ENCODE measurements at regions not wholly inside any gene's neighbourhood (a gene's known extent, or its start where the extent isn't known, plus 50 kb on each side); places are given as distances from the start of the nearest gene placed in this dataset.
A peak's percentile ranks its signal among the peaks of the same experiment; 100 is the strongest.

- peak overlapping the region in 2 of 10 donors; percentile 1 to 10 for H3K27ac ChIP-seq
- H3K4me3 ChIP-seq, result no peak overlapping the region
- H3K27me3 ChIP-seq, result no peaks in the 10 kb centered on the region
- WGBS, 2 donors, result 42 to 56% methylated on average over 2 of the region's 2 CpGs
- ATAC-seq, result no peak
- no peaks in the 10 kb centered on the region for H3K36me3 ChIP-seq
- no peak for TF ChIP-seq CTCF (IDR thresholded peaks at IDR 0.05)
- peaks cover 0 to 7% (median 0%) of the 10 kb centered on the region in 9 donors for H3K4me1 ChIP-seq
- intact Hi-C loops (cut with DNase I), result no loop called here
- no peaks in the 10 kb centered on the region for H3K9me3 ChIP-seq
- no peak for DNase-seq
Observed at GRCh38 chr21:16837721-16838120, 675.1 kb upstream of the CXADR start.

GRCh38 chr21:16838331-16838730, 674.5 kb upstream of the CXADR start:
- Histone ChIP-seq H3K36me3 (no peaks in the 10 kb centered on the region), H3K27me3 (no peaks in the 10 kb centered on the region), H3K4me1 (peaks cover 0 to 7% (median 0%) of the 10 kb centered on the region in 9 donors), H3K27ac (peak overlapping the region in 2 of 10 donors; percentile 1 to 20), H3K4me3 (no peak overlapping the region), H3K9me3 (no peaks in the 10 kb centered on the region)
- DNase-seq, result no peak
- 45 to 56% methylated on average over 3 of the region's 3 CpGs for WGBS, 2 donors
- no peak for TF ChIP-seq CTCF (IDR thresholded peaks at IDR 0.05)
- ATAC-seq, result peak in 2 of 8 donors; percentile 33 to 59
- intact Hi-C loops (cut with DNase I), result no loop called here

GRCh38 chr21:16840538-16840937, 672.3 kb upstream of the CXADR start:
- H3K27ac ChIP-seq, result peak overlapping the region in 6 of 10 donors; percentile 3 to 55 (median 18)
- DNase-seq, result no peak
- no peak for TF ChIP-seq CTCF (IDR thresholded peaks at IDR 0.05)
- no peaks in the 10 kb centered on the region for H3K9me3 ChIP-seq
- intact Hi-C loops (cut with DNase I), result no loop called here
- H3K27me3 ChIP-seq, result no peaks in the 10 kb centered on the region
- no peak for ATAC-seq
- H3K4me1 ChIP-seq, result peaks cover 0 to 7% (median 0%) of the 10 kb centered on the region in 9 donors
- H3K36me3 ChIP-seq, result no peaks in the 10 kb centered on the region
- no peak overlapping the region for H3K4me3 ChIP-seq

- peaks cover 0 to 7% (median 0%) of the 10 kb centered on the region in 9 donors for H3K4me1 ChIP-seq
- no peak for DNase-seq
- no peaks in the 10 kb centered on the region for H3K36me3 ChIP-seq
- ATAC-seq, result no peak
- H3K27me3 ChIP-seq, result no peaks in the 10 kb centered on the region
- peak overlapping the region in 2 of 10 donors; percentile 16 to 48 for H3K27ac ChIP-seq
- intact Hi-C loops (cut with DNase I), result no loop called here
- WGBS, 2 donors, result 66 to 71% methylated on average over 4 of the region's 4 CpGs
- no peak overlapping the region for H3K4me3 ChIP-seq
- no peak for TF ChIP-seq CTCF (IDR thresholded peaks at IDR 0.05)
- H3K9me3 ChIP-seq, result no peaks in the 10 kb centered on the region
Observed at GRCh38 chr21:16841975-16842695, 670.7 kb upstream of the CXADR start.
